Parathyroid adenoma (tissue), 2 donors: ENCODE measurements at regions not wholly inside any gene's neighbourhood (a gene's known extent, or its start where the extent isn't known, plus 50 kb on each side); places are given as distances from the start of the nearest gene placed in this dataset.

ENCODE experiments used
- H2AFZ ChIP-seq: fragments of 300-600 bp; sonication (generic); one replicate; pipeline ENCODE4 v1.7.0; 2017; ENCODE audit warnings: antibody characterized with exemption, mild to moderate bottlenecking
- H3K27ac ChIP-seq: fragments of 300-600 bp; sonication (generic); one replicate; pipeline ENCODE4 v1.7.0; 2017
- H3K27me3 ChIP-seq: fragments of 300-600 bp; sonication (generic); one replicate; pipeline ENCODE4 v1.7.0; 2017; ENCODE audit warnings: low read length; ENCODE audit not compliant: control insufficient read depth, insufficient read depth
- H3K36me3 ChIP-seq: fragments of 300-600 bp; sonication (generic); one replicate; pipeline ENCODE4 v1.7.0; 2017; ENCODE audit warnings: low read length; ENCODE audit not compliant: control insufficient read depth, insufficient read depth
- H3K4me1 ChIP-seq: fragments of 300-600 bp; sonication (generic); one replicate; pipeline ENCODE4 v1.7.0; 2017; ENCODE audit warnings: control low read depth
- H3K4me2 ChIP-seq: fragments of 300-600 bp; sonication (generic); one replicate; pipeline ENCODE4 v1.7.0; 2017; ENCODE audit warnings: low read length
- H3K4me3 ChIP-seq: fragments of 300-600 bp; sonication (generic); one replicate; pipeline ENCODE4 v1.7.0; 2017; ENCODE audit warnings: low read depth, low read length
- H3K79me2 ChIP-seq: fragments of 300-600 bp; sonication (generic); one replicate; pipeline ENCODE4 v1.7.0; 2017; ENCODE audit warnings: control low read depth
- H3K9ac ChIP-seq: fragments of 300-600 bp; sonication (generic); one replicate; pipeline ENCODE4 v1.7.0; 2017; ENCODE audit warnings: mild to moderate bottlenecking
- H3K9me3 ChIP-seq: fragments of 300-600 bp; sonication (generic); one replicate; pipeline ENCODE4 v1.7.0; 2017; ENCODE audit warnings: low read length; ENCODE audit not compliant: control insufficient read depth
- TF ChIP-seq, protein P1 (sequence below): fragments of 300-600 bp; sonication (generic); IDR thresholded peaks from one replicate; pipeline ENCODE4 v1.7.0; 2017; ENCODE audit warnings: antibody characterized with exemption, mild to moderate bottlenecking
- donor health status: primary hyperparathyroidism.

DNA sequence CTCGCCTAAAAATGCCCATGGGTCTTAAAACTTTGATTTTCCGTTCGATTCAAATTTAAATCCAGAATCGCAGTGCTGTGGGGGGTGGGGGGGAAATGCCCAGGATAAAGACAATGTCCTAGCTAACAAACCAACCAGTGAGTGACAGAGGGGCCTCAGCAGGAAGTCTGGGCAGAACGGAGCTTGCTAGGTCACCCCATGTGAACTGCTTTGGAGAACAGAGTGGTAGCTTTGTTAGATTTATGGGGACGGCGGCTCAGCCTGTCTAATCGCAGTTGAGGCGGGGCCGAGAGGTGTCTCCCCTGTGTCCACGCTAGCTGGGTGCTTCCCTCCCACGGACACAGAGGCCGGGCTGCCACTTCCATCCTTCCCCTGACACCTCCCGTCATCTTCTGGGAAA lies 243.9 kb downstream of the CTTN start:
- TF ChIP-seq, protein P1, sequence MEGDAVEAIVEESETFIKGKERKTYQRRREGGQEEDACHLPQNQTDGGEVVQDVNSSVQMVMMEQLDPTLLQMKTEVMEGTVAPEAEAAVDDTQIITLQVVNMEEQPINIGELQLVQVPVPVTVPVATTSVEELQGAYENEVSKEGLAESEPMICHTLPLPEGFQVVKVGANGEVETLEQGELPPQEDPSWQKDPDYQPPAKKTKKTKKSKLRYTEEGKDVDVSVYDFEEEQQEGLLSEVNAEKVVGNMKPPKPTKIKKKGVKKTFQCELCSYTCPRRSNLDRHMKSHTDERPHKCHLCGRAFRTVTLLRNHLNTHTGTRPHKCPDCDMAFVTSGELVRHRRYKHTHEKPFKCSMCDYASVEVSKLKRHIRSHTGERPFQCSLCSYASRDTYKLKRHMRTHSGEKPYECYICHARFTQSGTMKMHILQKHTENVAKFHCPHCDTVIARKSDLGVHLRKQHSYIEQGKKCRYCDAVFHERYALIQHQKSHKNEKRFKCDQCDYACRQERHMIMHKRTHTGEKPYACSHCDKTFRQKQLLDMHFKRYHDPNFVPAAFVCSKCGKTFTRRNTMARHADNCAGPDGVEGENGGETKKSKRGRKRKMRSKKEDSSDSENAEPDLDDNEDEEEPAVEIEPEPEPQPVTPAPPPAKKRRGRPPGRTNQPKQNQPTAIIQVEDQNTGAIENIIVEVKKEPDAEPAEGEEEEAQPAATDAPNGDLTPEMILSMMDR: no peak
- H3K9me3 ChIP-seq: no peaks in the 10 kb centered on the region
- H3K27ac ChIP-seq: no peak overlapping the region
- H3K4me3 ChIP-seq: no peak overlapping the region
- H3K79me2 ChIP-seq: no peaks in the 10 kb centered on the region
- H3K9ac ChIP-seq: no peak overlapping the region
- H3K4me2 ChIP-seq: no peak overlapping the region
- no peaks in the 10 kb centered on the region for H3K4me1 ChIP-seq
- no peaks in the 10 kb centered on the region for H3K27me3 ChIP-seq
- H3K36me3 ChIP-seq: no peaks in the 10 kb centered on the region
- no peak overlapping the region for H2AFZ ChIP-seq

DNA sequence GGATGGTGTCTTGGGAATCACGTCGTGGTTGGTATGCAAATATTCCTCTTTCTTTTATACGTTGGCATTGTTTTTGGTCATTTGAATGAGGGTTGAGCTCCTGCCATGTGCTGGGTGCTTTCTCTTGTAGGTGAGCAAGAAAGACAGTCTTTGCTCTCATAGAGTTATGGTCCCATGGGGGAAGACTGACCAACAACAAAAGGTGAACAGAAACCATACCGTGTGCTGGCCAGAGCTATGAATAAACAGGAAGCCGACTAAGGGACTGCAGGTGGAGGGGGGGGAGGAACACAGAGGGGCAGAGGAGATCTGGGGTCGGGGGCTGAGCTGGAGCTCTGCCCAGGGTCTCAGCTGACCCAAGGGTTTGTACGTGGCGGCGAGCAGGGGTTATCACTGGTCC lies 245.3 kb downstream of the CTTN start:
- no peaks in the 10 kb centered on the region for H3K9me3 ChIP-seq

DNA sequence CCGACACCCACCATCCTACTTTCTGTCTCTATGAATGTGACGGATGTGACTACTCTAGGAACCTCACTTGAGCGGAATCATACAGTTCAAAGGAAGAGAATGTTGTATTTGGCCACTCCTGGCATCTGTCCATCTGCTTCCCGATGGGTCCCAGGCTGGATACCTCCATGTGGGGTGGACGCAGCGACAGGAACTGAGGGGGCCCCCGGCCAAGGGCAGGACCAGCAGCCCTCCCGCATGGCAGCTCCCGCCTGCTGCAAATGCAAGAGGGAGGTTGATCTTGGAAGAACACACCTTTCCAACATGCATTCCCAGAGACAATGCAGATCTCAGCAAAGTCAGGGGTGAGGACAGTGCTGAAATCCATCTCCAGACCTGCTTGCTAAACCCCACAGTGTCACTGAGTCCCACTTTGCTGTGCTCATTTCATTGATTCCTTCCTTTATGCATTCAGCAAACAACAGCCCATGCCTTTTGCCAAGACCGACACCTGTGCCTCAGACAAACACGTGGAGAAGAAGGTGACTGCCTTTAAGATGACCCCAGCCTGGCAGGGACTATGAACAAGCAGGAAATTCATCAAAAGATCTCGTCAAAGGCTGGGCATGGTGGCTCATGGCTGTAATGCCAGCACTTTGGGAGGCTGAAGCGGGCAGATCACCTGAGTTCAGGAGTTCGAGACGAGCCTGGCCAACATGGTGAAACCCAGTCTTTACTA lies 246.2 kb downstream of the CTTN start:
- H3K27ac ChIP-seq: no peak overlapping the region
- no peaks in the 10 kb centered on the region for H3K36me3 ChIP-seq
- no peaks in the 10 kb centered on the region for H3K27me3 ChIP-seq
- no peak overlapping the region for H3K4me3 ChIP-seq
- H3K9ac ChIP-seq: no peak overlapping the region
- H3K79me2 ChIP-seq: no peaks in the 10 kb centered on the region
- H2AFZ ChIP-seq: no peak overlapping the region
- no peaks in the 10 kb centered on the region for H3K9me3 ChIP-seq
- no peaks in the 10 kb centered on the region for H3K4me1 ChIP-seq
- no peak overlapping the region for H3K4me2 ChIP-seq
- TF ChIP-seq, protein P1: no peak

More for the DNA sequence above, 245.3 kb downstream of the CTTN start:
- Histone ChIP-seq H3K4me2 (no peak overlapping the region), H3K27ac (no peak overlapping the region), H3K4me1 (no peaks in the 10 kb centered on the region), H3K79me2 (no peaks in the 10 kb centered on the region), H2AFZ (no peak overlapping the region), H3K4me3 (no peak overlapping the region), H3K9ac (no peak overlapping the region), H3K36me3 (no peaks in the 10 kb centered on the region), H3K27me3 (no peaks in the 10 kb centered on the region)
- TF ChIP-seq, protein P1: no peak

GRCh38 chr11:70645537-70645936 lies 247.2 kb downstream of the CTTN start:
- Histone ChIP-seq H3K4me3 (no peak overlapping the region), H3K4me2 (no peak overlapping the region), H3K36me3 (no peaks in the 10 kb centered on the region), H2AFZ (no peak overlapping the region), H3K4me1 (no peaks in the 10 kb centered on the region), H3K9me3 (no peaks in the 10 kb centered on the region), H3K9ac (no peak overlapping the region), H3K27ac (no peak overlapping the region), H3K27me3 (no peaks in the 10 kb centered on the region), H3K79me2 (no peaks in the 10 kb centered on the region)
- TF ChIP-seq, protein P1: no peak
